Erythroblast (primary cell): ENCODE measurements at regions not wholly inside any gene's neighbourhood (a gene's known extent, or its start where the extent isn't known, plus 50 kb on each side); places are given as distances from the start of the nearest gene placed in this dataset.

Experiments
- GATA1 ChIP-seq: IDR thresholded peaks from 2 replicates; pipeline ENCODE4 v1.6.1; 2011; ENCODE audit warnings: low read depth, mild to moderate bottlenecking, control low read depth, low read length, moderate library complexity
- POLR2A ChIP-seq: IDR thresholded peaks from 2 replicates; pipeline ENCODE4 v1.6.1; 2011; ENCODE audit warnings: mild to moderate bottlenecking, low read length

GRCh38 chr2:34529965-34530364, 930.9 kb upstream of the FAM98A start:
- TF ChIP-seq POLR2A: no peak
- no peak for TF ChIP-seq GATA1
